ENCODE measurements at regions not wholly inside any gene's neighbourhood (a gene's known extent, or its start where the extent isn't known, plus 50 kb on each side); places are given as distances from the start of the nearest gene placed in this dataset.

DNA sequence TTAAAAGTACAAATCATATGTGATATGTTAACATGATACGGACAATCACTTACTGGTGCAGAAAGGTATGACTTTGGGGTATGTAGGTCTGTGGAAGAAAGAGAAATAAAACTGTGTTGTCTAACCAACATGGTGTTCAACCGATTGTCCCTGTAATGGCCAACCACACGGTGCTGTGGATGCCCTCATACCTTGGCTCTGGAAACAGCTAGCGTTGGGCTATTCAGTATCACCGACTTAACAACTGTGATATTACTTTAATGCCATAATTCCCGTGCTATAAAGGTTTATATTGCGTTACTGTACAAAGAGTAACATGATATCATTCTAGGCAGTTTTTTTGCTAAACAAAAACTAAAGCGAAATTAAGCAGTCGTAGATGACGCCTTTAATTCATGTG lies 448.3 kb downstream of the EFNB2 start:
- TF ChIP-seq, protein P1, sequence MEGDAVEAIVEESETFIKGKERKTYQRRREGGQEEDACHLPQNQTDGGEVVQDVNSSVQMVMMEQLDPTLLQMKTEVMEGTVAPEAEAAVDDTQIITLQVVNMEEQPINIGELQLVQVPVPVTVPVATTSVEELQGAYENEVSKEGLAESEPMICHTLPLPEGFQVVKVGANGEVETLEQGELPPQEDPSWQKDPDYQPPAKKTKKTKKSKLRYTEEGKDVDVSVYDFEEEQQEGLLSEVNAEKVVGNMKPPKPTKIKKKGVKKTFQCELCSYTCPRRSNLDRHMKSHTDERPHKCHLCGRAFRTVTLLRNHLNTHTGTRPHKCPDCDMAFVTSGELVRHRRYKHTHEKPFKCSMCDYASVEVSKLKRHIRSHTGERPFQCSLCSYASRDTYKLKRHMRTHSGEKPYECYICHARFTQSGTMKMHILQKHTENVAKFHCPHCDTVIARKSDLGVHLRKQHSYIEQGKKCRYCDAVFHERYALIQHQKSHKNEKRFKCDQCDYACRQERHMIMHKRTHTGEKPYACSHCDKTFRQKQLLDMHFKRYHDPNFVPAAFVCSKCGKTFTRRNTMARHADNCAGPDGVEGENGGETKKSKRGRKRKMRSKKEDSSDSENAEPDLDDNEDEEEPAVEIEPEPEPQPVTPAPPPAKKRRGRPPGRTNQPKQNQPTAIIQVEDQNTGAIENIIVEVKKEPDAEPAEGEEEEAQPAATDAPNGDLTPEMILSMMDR (IDR thresholded peaks at IDR 0.05) = no peak
- no peak for TF ChIP-seq POLR2A (IDR thresholded peaks at IDR 0.05)

All from lower leg skin (tissue), 3 donors.